ENCODE measurements at regions not wholly inside any gene's neighbourhood (a gene's known extent, or its start where the extent isn't known, plus 50 kb on each side); places are given as distances from the start of the nearest gene placed in this dataset.

GRCh38 chr13:43985422-43986072 is 105.8 kb downstream of the LACC1 start:
- no peaks in the 10 kb centered on the region for H3K36me3 ChIP-seq (ENCODE audit: control insufficient read depth, low read depth, low read length)
- H3K27ac ChIP-seq (ENCODE audit: low read length): no peak overlapping the region
- H3K4me3 ChIP-seq (ENCODE audit: low read length): no peak overlapping the region
- H3K9me3 ChIP-seq (ENCODE audit: control insufficient read depth, low read depth, low read length): no peaks in the 10 kb centered on the region
- peaks cover 9% of the 10 kb centered on the region for H3K4me1 ChIP-seq (ENCODE audit: control insufficient read depth, low read depth, low read length)
- no peak overlapping the region for H3K9ac ChIP-seq (ENCODE audit: low read length)
- no peaks in the 10 kb centered on the region for H3K27me3 ChIP-seq (ENCODE audit: control insufficient read depth, insufficient read depth, low read length)

GRCh38 chr13:43986421-43986981 is 106.8 kb downstream of the LACC1 start:
- Histone ChIP-seq H3K27me3 (ENCODE audit: control insufficient read depth, insufficient read depth, low read length) (no peaks in the 10 kb centered on the region), H3K4me1 (ENCODE audit: control insufficient read depth, low read depth, low read length) (peaks cover 13% of the 10 kb centered on the region), H3K27ac (ENCODE audit: low read length) (no peak overlapping the region), H3K36me3 (ENCODE audit: control insufficient read depth, low read depth, low read length) (no peaks in the 10 kb centered on the region), H3K4me3 (ENCODE audit: low read length) (no peak overlapping the region), H3K9me3 (ENCODE audit: control insufficient read depth, low read depth, low read length) (no peaks in the 10 kb centered on the region), H3K9ac (ENCODE audit: low read length) (no peak overlapping the region)

GRCh38 chr13:43988302-43988701 is 108.6 kb downstream of the LACC1 start:
- Histone ChIP-seq H3K27ac (ENCODE audit: low read length) (no peak overlapping the region), H3K27me3 (ENCODE audit: control insufficient read depth, insufficient read depth, low read length) (no peaks in the 10 kb centered on the region), H3K36me3 (ENCODE audit: control insufficient read depth, low read depth, low read length) (no peaks in the 10 kb centered on the region), H3K9ac (ENCODE audit: low read length) (no peak overlapping the region), H3K4me3 (ENCODE audit: low read length) (no peak overlapping the region), H3K4me1 (ENCODE audit: control insufficient read depth, low read depth, low read length) (peaks cover 23% of the 10 kb centered on the region), H3K9me3 (ENCODE audit: control insufficient read depth, low read depth, low read length) (no peaks in the 10 kb centered on the region)

- Histone ChIP-seq H3K9me3 (ENCODE audit: control insufficient read depth, low read depth, low read length) (no peaks in the 10 kb centered on the region), H3K36me3 (ENCODE audit: control insufficient read depth, low read depth, low read length) (no peaks in the 10 kb centered on the region), H3K4me1 (ENCODE audit: control insufficient read depth, low read depth, low read length) (peaks cover 15% of the 10 kb centered on the region), H3K27ac (ENCODE audit: low read length) (no peak overlapping the region), H3K9ac (ENCODE audit: low read length) (no peak overlapping the region), H3K4me3 (ENCODE audit: low read length) (no peak overlapping the region), H3K27me3 (ENCODE audit: control insufficient read depth, insufficient read depth, low read length) (no peaks in the 10 kb centered on the region)
These were observed 110.3 kb downstream of the LACC1 start for GRCh38 chr13:43990021-43990420.

GRCh38 chr13:43990829-43991228 is 111.1 kb downstream of the LACC1 start:
- Histone ChIP-seq H3K36me3 (ENCODE audit: control insufficient read depth, low read depth, low read length) (no peaks in the 10 kb centered on the region), H3K27ac (ENCODE audit: low read length) (no peak overlapping the region), H3K4me3 (ENCODE audit: low read length) (no peak overlapping the region), H3K9me3 (ENCODE audit: control insufficient read depth, low read depth, low read length) (no peaks in the 10 kb centered on the region), H3K4me1 (ENCODE audit: control insufficient read depth, low read depth, low read length) (peaks cover 15% of the 10 kb centered on the region), H3K27me3 (ENCODE audit: control insufficient read depth, insufficient read depth, low read length) (no peaks in the 10 kb centered on the region), H3K9ac (ENCODE audit: low read length) (no peak overlapping the region)

GRCh38 chr13:43991773-43992201 is 112.1 kb downstream of the LACC1 start:
- H3K4me3 ChIP-seq (ENCODE audit: low read length): no peak overlapping the region
- H3K27ac ChIP-seq (ENCODE audit: low read length): no peak overlapping the region
- H3K9ac ChIP-seq (ENCODE audit: low read length): no peak overlapping the region
- no peaks in the 10 kb centered on the region for H3K36me3 ChIP-seq (ENCODE audit: control insufficient read depth, low read depth, low read length)
- H3K4me1 ChIP-seq (ENCODE audit: control insufficient read depth, low read depth, low read length): peaks cover 15% of the 10 kb centered on the region
- no peaks in the 10 kb centered on the region for H3K27me3 ChIP-seq (ENCODE audit: control insufficient read depth, insufficient read depth, low read length)
- no peaks in the 10 kb centered on the region for H3K9me3 ChIP-seq (ENCODE audit: control insufficient read depth, low read depth, low read length)

- H3K27me3 ChIP-seq (ENCODE audit: control insufficient read depth, insufficient read depth, low read length): no peaks in the 10 kb centered on the region
- H3K9ac ChIP-seq (ENCODE audit: low read length): no peak overlapping the region
- no peaks in the 10 kb centered on the region for H3K9me3 ChIP-seq (ENCODE audit: control insufficient read depth, low read depth, low read length)
- H3K36me3 ChIP-seq (ENCODE audit: control insufficient read depth, low read depth, low read length): no peaks in the 10 kb centered on the region
- no peak overlapping the region for H3K4me3 ChIP-seq (ENCODE audit: low read length)
- H3K4me1 ChIP-seq (ENCODE audit: control insufficient read depth, low read depth, low read length): peaks cover 15% of the 10 kb centered on the region
- no peak overlapping the region for H3K27ac ChIP-seq (ENCODE audit: low read length)
These were observed 112.5 kb downstream of the LACC1 start for GRCh38 chr13:43992211-43992610.

- Histone ChIP-seq H3K36me3 (ENCODE audit: control insufficient read depth, low read depth, low read length) (no peaks in the 10 kb centered on the region), H3K4me1 (ENCODE audit: control insufficient read depth, low read depth, low read length) (peaks cover 15% of the 10 kb centered on the region), H3K9ac (ENCODE audit: low read length) (no peak overlapping the region), H3K4me3 (ENCODE audit: low read length) (no peak overlapping the region), H3K9me3 (ENCODE audit: control insufficient read depth, low read depth, low read length) (no peaks in the 10 kb centered on the region), H3K27me3 (ENCODE audit: control insufficient read depth, insufficient read depth, low read length) (no peaks in the 10 kb centered on the region), H3K27ac (ENCODE audit: low read length) (no peak overlapping the region)
These were observed 115.5 kb downstream of the LACC1 start for GRCh38 chr13:43994999-43995859.

GRCh38 chr13:43996221-43996620 is 116.5 kb downstream of the LACC1 start:
- Histone ChIP-seq H3K27ac (ENCODE audit: low read length) (no peak overlapping the region), H3K4me3 (ENCODE audit: low read length) (no peak overlapping the region), H3K36me3 (ENCODE audit: control insufficient read depth, low read depth, low read length) (no peaks in the 10 kb centered on the region), H3K9ac (ENCODE audit: low read length) (no peak overlapping the region), H3K27me3 (ENCODE audit: control insufficient read depth, insufficient read depth, low read length) (no peaks in the 10 kb centered on the region), H3K9me3 (ENCODE audit: control insufficient read depth, low read depth, low read length) (no peaks in the 10 kb centered on the region), H3K4me1 (ENCODE audit: control insufficient read depth, low read depth, low read length) (peaks cover 13% of the 10 kb centered on the region)

- H3K9ac ChIP-seq (ENCODE audit: low read length): no peak overlapping the region
- no peaks in the 10 kb centered on the region for H3K36me3 ChIP-seq (ENCODE audit: control insufficient read depth, low read depth, low read length)
- H3K4me1 ChIP-seq (ENCODE audit: control insufficient read depth, low read depth, low read length): no peaks in the 10 kb centered on the region
- no peak overlapping the region for H3K27ac ChIP-seq (ENCODE audit: low read length)
- no peaks in the 10 kb centered on the region for H3K9me3 ChIP-seq (ENCODE audit: control insufficient read depth, low read depth, low read length)
- H3K4me3 ChIP-seq (ENCODE audit: low read length): no peak overlapping the region
- H3K27me3 ChIP-seq (ENCODE audit: control insufficient read depth, insufficient read depth, low read length): no peaks in the 10 kb centered on the region
These were observed 123.8 kb downstream of the LACC1 start for GRCh38 chr13:44003481-44003880.

- Histone ChIP-seq H3K4me1 (ENCODE audit: control insufficient read depth, low read depth, low read length) (no peaks in the 10 kb centered on the region), H3K9me3 (ENCODE audit: control insufficient read depth, low read depth, low read length) (no peaks in the 10 kb centered on the region), H3K9ac (ENCODE audit: low read length) (no peak overlapping the region), H3K27ac (ENCODE audit: low read length) (no peak overlapping the region), H3K27me3 (ENCODE audit: control insufficient read depth, insufficient read depth, low read length) (no peaks in the 10 kb centered on the region), H3K36me3 (ENCODE audit: control insufficient read depth, low read depth, low read length) (no peaks in the 10 kb centered on the region), H3K4me3 (ENCODE audit: low read length) (no peak overlapping the region)
These were observed 125.2 kb downstream of the LACC1 start for GRCh38 chr13:44004878-44005277.
